ENCODE measurements at regions not wholly inside any gene's neighbourhood (a gene's known extent, or its start where the extent isn't known, plus 50 kb on each side); places are given as distances from the start of the nearest gene placed in this dataset.
"Not testable (repeated sequence)": the region's sequence is repeated elsewhere in the genome, so short reads cannot be mapped to it uniquely, and the experiment has no call there.

- DNase-seq (ENCODE audit: low read depth in 3 of 3, low spot score in 2 of 3), result no peak
These were observed 278.5 kb downstream of the MATN1 start for GRCh38 chr1:30444850-30445249.

- no peak for DNase-seq (ENCODE audit: low read depth in 3 of 3, low spot score in 2 of 3)
These were observed 279.0 kb downstream of the MATN1 start for GRCh38 chr1:30444401-30444800.

GRCh38 chr1:30438274-30438673, 285.1 kb downstream of the MATN1 start:
- not testable (repeated sequence) for DNase-seq (ENCODE audit: low read depth in 3 of 3, low spot score in 2 of 3)

- no peak for DNase-seq (ENCODE audit: low read depth in 3 of 3, low spot score in 2 of 3)
These were observed 286.3 kb downstream of the MATN1 start for GRCh38 chr1:30437059-30437576.

DNA sequence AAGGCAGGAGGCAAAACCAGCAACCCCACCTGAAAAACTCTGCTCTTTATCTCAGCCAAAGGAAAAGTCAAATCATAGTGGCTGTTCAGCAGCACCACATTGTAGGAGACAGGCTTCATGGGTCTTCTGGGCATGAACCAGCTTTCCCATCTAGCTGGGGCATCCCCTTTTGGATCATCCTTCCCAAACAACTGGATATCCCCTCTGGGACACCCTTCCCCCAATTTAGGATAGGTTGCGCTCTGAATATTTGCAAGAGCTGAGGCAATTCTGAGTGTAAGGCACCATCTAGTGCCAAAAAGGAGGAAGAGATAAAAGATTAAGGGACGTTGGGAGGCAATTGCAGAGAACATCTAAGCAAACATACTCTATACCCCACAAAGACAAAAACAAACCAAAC, 295.8 kb downstream of the MATN1 start:
- no peak for DNase-seq (ENCODE audit: low read depth in 3 of 3, low spot score in 2 of 3)

DNA sequence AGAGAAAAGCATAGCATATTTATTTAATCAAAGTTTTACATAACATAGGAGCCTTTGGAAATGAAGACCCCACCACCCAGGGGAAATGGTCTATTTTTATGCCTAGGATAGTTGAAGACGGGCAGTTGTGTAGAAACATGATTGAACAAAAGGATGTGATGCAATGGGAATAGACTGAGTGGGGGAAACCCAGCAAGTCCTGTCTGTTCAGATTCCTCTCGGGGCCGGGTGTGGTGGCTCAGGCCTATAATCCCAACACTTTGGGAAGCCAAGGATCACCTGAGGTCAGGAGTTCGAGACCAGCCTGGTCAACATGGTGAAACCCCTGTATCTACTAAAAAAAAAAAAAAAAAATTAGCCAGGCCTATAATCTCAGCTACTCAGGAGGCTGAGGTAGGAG, 298.3 kb downstream of the MATN1 start:
- no peak for DNase-seq (ENCODE audit: low read depth in 3 of 3, low spot score in 2 of 3)

GRCh38 chr1:30423570-30423969, 299.8 kb downstream of the MATN1 start:
- DNase-seq (ENCODE audit: low read depth in 3 of 3, low spot score in 2 of 3), result no peak

DNA sequence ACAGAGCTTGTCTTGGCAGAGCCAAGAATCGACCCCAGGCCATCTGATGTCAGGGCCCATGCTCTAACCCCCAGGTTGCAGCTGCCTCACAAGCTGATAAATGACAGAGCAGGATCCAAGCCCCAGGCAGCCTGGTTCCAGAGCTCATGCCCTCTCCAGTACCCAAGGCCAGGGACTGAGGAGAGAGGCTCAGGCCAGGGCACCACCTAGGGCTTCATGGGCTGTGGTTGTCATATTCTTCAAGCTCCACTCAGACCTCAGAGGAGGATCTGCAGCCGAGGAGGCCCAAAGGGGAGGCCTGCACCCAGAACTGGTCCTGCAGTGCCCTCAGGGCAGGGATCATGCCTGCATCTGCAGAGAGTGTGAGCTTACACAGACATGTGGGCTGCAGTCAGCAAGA, 301.1 kb downstream of the MATN1 start:
- DNase-seq (ENCODE audit: low read depth in 3 of 3, low spot score in 2 of 3), result no peak

DNA sequence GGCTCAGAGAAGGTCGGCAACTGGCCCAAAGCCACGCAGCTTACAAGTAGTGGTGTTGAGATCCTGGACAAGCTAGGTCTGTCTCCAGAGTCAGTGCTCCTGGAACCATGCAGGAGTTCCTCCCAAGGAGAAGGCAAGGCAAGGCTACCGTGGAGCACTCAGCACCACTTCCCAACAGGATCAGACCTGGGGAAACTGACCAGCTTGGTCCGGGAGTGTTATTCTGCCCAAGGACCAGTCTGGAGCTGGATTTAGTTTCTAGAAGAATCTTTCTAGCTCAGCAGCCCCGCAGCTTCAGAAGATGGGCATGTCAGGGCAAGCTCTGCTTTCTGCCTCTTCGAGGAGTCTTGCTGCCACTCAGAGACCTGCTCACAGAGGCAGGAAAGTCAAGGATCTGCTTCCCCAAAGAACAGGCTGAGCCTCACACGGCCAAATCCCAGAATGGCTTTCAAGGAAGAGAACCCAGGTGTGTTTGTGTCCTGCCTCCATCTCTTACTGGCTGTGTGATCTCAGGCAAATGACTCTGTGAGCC, 302.8 kb downstream of the MATN1 start:
- no peak for DNase-seq (ENCODE audit: low read depth in 3 of 3, low spot score in 2 of 3)

- DNase-seq (ENCODE audit: low read depth in 3 of 3, low spot score in 2 of 3), result no peak
These were observed 303.6 kb downstream of the MATN1 start for GRCh38 chr1:30419831-30420230.

GRCh38 chr1:30418939-30419720, 304.3 kb downstream of the MATN1 start:
- no peak for DNase-seq (ENCODE audit: low read depth in 3 of 3, low spot score in 2 of 3)

GRCh38 chr1:30418061-30418938, 305.1 kb downstream of the MATN1 start:
- DNase-seq (ENCODE audit: low read depth in 3 of 3, low spot score in 2 of 3), result no peak

GRCh38 chr1:30417701-30418046, 305.7 kb downstream of the MATN1 start:
- no peak for DNase-seq (ENCODE audit: low read depth in 3 of 3, low spot score in 2 of 3)

GRCh38 chr1:30417001-30417700, 306.2 kb downstream of the MATN1 start:
- no peak for DNase-seq (ENCODE audit: low read depth in 3 of 3, low spot score in 2 of 3)

DNA sequence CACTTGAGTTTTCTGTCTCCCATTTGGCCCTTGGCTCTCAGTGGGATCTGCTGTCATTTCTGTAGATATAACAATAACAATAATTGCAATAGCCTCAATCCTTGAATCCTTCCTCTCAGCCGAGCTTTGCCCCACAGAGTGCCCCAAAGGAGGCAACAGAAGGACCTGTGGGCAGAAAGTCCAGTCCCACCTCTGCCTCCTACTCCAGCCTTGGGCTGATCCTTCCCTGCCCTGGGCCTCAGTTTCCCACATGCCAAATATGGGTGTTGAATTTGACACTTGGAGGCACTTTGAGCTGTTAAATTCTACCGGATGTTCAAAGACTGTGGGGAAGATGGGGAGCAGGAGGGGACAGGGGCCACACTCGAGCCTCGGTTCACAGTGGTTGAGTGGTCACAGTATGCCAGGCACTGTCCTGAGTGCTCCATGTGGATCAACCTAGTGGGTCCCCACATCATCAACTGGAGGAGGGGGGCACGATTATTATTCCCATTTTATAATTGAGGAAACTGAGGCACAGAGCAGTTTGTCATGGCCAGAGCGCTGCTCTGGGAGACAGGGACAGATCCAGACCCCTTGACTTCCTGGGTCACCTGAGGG, 307.1 kb downstream of the MATN1 start:
- DNase-seq (ENCODE audit: low read depth in 3 of 3, low spot score in 2 of 3), result no peak

DNA sequence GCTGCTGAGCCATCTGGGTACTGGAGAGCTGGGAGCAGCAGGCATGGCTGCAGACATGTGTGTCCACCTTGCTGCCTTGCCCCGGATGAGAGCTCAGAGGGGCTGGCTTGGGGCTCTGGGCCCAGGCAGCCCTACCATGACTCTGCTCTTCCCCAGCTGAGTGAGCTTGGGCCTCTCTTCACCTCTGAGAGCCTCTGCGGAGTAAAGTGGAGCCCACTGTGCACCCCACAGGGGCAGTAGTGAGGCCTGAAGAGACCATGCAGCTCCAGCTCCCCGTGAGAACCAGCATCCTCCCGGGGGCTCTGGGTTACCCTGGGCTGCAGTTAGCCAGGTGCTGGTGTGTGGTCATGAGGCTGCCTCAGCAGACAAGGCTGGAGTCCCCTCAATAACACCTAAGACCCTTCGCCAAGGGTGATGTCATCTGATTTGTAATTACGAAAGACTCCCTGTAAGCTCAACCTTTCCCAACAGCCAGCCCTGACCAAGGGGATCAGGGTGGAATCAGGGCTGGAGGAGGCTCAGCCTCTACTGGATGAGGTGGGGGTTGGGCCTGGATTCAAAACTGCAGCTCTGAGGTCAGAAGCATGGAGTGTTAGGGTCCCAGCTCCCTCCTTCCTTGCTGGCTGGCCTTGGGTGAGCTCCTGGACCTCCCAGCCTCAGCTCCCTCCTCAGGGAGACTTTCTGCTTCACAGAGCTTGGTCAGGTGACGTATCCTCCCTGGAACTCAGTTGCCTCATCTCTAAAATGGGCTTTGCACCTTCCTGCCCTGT, 308.0 kb downstream of the MATN1 start:
- DNase-seq (ENCODE audit: low read depth in 3 of 3, low spot score in 2 of 3), result no peak

DNA sequence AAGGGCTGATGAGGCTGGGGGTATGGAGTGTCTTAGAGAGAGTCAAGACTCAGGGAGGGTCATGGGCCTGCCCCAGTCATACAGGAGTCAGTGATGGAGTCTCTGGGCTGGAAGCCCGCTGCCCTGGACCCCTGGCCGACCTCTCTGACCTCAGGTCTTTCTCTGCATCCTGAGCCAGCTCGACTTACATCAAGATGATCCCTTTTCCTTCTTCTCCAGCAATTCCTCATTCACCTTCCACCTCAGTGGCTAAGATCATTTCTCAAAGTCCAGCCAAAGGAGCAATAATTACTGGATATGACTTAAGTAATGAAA, 308.6 kb downstream of the MATN1 start:
- DNase-seq (ENCODE audit: low read depth in 3 of 3, low spot score in 2 of 3), result no peak

- DNase-seq (ENCODE audit: low read depth in 3 of 3, low spot score in 2 of 3), result no peak
These were observed 309.1 kb downstream of the MATN1 start for GRCh38 chr1:30414086-30414850.

- no peak for DNase-seq (ENCODE audit: low read depth in 3 of 3, low spot score in 2 of 3)
These were observed 309.8 kb downstream of the MATN1 start for GRCh38 chr1:30413606-30414005.
